GM21737 (cell line): ENCODE measurements at regions not wholly inside any gene's neighbourhood (a gene's known extent, or its start where the extent isn't known, plus 50 kb on each side); places are given as distances from the start of the nearest gene placed in this dataset.
"Not testable (repeated sequence)": the region's sequence is repeated elsewhere in the genome, so short reads cannot be mapped to it uniquely, and the experiment has no call there.

Experiments
- ATAC-seq: cut with Tn5 transposase; IDR thresholded peaks from one replicate; pipeline ENCODE4 v1.9.1; 2021; ENCODE audit warnings: mild to moderate bottlenecking, moderate library complexity; ENCODE audit not compliant: unreplicated experiment

DNA sequence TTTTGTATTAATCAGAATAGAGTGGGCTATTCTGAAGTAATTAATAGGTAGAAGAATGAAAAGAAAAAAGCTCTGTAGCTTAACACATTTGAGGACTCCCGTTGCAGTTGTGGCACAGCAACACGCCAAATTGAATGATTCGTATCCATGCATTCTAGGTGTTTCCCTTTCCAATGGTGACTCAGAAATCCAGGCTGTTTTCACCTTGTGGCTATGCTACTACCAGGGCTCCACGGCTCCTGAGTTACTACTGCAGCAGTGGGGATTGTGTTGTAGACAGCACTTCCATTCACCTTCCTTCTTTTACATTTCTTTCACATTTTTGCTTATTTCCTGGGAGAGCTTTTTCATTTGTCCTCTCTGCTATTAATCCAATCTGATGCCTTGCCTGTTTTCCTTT lies 1616.4 kb downstream of the CDH8 start:
- ATAC-seq = no peak

DNA sequence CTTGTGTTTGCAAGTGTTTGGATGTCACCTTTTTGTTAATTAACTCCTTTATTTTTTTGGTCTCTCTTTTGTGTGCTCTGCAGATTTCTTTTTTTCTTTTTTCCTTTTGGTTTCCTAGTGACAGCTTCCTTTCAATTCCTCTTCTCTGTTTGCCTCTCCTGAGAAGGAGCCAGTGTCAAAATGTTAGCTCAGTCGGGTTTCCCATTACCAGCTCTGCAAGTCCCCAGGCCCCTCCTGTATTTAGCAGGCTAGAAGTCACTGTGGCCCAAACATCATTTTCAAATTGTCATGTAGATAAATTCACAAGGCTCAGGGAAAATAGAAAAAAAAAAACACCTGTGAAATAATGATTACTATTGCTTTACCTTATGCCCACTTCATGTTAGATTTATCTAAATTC lies 1621.6 kb downstream of the CDH8 start:
- no peak for ATAC-seq

GRCh38 chr16:60413969-60414368 lies 1622.3 kb downstream of the CDH8 start:
- ATAC-seq = no peak

DNA sequence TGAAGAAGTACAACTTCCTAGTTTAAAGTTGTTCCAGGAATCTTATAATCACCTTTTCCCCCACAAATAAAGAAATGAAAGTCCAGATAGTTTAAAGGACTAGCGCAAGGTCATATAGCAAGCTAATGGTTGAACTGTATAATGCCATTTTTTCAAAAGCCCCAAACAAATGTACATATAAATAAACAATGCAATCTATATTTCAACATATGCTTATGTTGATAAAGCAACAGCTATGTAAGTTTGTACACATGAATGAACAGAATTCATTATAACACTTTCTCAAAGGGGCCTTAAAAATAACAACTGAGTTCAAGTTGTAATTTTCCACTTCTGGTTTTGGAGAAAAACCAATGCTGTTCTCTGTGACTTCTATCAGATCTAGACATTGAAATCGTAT lies 1628.6 kb downstream of the CDH8 start:
- ATAC-seq = no peak

DNA sequence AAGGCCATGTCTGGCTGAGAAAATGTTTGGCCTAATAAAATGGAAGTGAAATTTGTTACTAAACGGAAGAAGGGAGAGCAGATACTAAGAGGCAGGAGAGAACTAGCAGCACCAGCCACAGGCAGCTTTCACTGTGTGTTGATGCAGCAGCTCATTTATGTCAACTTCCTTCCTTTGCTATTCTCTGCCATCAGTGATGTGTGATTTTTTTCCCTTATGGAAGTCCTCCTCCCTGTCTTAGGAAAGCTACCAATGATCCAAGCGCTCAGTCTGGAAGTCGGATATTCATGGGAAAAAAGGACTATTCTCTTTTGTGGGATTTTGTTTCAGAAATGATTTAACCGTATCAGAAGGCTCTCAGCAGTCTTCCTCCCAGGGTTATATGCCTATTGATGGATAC lies 1629.2 kb downstream of the CDH8 start:
- ATAC-seq = no peak

DNA sequence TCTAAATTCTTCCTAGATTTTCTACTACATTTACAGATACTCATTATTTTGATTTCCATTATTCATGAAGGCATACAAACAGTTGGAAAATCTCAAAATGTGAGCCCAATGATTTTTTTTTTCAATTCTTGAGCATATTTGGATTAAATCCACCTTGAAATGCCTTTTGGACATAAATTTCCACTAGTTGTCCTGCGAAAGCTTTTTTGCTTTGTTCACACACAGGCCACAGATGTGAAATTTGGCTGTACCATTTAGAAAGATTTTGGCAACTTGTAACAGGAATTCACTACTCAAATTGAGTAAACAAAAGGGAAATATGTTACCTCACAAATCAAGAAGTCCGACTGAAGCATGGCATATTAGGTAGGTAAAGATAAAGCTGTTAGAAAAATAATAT lies 1631.0 kb downstream of the CDH8 start:
- ATAC-seq = no peak

GRCh38 chr16:60404401-60404800 lies 1631.8 kb downstream of the CDH8 start:
- no peak for ATAC-seq

GRCh38 chr16:60402941-60403340 lies 1633.3 kb downstream of the CDH8 start:
- ATAC-seq = not testable (repeated sequence)

DNA sequence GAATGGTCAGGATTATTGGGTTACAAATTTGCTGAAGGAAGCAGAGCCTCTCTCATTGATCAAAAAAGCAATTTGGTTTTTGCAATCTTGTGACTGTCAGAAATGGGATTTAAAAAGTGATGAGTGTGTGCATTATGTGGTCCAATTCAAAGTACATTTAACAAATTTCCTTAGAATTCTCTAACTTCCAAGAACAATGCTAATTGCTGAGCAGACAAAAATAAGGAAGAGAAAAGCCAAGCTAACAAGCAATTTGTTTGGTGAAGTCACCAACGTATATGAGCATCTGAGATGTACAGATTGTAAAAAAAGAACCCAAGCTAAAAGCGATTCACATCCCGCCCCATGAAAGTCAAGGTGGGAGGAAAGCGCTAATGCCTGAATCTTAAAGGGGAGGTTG lies 1643.9 kb downstream of the CDH8 start:
- ATAC-seq = no peak

DNA sequence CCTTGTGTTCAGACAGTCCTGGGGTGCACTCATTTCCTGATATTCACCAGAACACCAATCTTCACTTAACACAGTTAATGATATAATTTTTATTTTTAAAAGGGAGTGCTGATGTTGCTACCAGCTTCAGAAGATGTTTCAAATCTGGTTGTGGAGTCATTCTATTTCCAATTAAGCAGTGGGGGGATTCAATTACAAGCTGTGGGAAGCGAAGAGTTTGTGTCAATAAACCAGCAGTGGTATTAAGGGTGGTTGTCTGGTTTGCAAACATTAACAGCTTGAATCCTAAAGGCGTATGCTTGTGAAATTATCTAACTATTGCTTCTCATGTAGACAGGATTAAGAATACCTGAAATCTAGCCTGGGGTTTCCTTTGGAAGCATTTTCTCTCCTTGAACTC lies 1637.5 kb upstream of the GOT2 start:
- no peak for ATAC-seq

DNA sequence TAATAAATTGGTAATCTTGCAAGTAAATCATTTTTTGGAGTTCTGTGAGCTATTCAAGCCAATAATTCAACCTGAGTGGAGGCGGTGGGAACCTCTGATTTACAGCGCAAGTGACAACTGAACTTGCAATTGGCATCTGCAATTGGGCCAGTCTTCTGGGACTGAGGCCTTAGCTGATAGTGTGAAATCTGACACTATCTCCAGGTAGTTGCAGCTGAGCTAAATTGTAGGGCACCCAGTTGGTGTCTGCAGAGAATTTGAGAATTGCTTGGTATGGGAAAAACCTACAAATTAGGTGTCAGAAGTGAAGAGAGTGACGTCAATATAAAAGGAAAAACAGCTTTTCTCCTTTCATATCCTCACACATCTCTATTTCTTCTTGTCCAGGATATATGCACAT lies 1633.6 kb upstream of the GOT2 start:
- no peak for ATAC-seq

DNA sequence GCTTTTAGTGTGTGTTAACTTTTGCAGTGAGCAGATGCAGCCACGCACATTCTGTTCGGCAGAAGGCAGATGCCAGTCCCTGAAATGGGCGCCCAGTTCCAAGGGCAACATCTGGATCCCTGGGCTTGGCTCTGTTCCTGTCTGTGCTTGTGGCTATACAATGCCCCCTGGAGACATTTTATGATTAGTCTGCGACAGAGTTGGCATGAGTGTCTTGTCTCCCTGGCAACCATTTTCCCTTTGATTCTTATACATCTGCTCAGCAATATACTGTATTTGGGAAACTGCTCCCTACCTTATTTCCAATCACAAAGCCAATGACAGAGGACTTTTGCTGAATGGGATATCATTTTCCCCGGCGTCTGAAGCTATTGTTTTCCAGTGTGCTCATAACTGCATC lies 1629.5 kb upstream of the GOT2 start:
- ATAC-seq = no peak

DNA sequence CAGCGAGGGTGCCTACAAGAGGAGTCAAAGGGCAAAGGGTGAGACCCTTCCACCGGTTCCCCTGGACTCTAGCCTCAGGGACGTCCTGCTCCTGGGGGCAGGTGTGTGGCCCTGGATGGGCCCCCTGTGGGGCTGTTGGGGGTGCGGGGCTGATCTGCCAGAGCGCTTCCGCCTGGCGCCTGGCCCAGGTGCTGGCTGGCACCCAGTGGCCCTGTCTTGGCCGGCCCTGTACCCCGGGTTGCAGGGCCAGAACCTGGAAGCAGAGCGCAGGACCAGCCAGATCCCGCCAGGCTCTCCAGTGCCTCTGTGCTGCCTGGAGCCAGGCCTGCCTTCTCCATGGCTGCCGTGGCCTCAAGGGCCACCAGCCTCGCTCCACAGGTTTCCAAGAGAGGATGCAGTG lies 1625.8 kb upstream of the GOT2 start:
- ATAC-seq = not testable (repeated sequence)

DNA sequence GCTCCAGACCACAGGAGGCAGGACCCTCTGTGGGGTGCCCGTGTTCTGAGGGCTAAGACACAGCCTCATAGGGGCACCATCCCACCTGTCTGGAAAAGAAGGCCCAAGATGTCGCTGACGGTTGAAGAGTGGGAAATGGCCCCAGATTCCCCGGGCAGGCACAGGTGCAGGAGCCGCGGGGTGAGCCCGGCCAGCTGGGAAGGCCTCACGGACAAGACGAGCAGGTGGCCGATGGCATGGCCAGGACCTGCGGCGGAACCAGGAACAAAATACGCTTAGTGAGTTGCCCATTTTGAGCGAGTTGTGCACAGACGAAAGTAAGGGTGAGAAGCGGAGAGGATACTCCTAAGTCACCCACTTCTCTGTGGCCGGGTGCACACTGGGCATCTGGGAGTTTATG lies 1625.3 kb upstream of the GOT2 start:
- not testable (repeated sequence) for ATAC-seq

DNA sequence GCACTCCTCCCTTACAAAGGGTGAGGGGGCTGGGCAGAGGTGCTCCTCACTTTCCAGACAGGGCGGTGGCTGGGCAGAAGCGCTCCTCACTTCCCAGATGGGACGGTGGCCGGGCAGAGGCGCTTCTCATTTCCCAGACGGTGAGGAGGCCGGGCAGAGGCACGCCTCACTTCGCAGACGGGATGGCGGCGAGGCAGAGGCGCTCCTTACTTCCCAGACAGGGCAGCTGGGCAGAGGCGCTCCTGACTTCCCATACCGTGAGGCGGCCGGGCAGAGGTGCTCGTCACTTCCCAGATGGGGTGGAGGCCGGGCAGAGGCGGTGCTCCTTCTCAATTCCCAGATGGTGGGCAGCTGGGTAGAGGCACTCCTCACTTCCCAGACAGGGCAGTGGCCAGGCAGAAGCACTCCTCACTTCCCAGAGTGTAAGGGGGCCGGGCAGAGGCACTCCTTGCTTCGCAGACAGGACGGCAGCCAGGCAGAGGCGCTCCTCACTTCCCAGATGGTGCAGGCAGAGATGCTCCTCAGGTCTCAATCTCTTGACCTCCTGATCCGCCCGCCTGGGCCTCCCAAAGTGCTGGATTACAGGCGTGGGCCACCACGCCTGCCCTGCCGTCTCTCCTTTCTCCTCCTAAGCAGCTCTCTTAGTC lies 1623.9 kb upstream of the GOT2 start:
- ATAC-seq = not testable (repeated sequence)

DNA sequence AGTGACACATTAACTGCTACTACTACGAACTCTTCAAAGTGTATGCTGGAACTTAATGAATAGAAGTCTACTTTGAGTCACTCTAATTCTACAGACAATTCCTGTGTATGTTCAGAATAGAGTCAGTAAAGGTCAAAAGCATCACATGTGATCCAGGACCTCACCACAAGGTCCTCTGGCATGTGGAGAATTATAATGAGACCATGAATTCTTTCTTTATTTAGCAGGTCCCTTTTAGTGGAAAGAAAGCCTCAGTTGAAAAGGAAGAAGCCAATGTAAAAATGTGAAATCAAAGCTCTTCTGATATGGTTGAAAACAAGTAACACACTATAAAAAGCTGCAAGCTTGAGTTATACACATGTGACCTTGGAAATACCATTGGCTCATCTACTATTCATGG lies 1612.1 kb upstream of the GOT2 start:
- no peak for ATAC-seq

DNA sequence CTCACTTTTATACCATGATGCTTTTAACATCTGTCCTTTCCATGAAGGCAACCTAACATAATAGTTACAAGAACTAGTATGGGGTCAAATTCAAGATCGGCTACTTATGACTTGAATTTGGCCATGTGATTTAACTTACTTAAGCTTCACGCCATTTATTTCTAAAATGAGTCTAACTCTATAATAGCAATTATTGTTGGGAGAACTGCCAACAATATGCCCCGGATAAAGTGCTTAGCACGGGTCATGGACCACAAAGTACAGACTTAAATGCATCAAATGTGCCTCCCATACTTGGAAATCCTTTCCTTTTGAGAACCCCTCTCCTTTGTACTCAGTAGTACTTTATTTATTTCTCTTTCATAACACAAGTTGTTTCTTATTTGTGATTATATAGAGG lies 1603.6 kb upstream of the GOT2 start:
- no peak for ATAC-seq

DNA sequence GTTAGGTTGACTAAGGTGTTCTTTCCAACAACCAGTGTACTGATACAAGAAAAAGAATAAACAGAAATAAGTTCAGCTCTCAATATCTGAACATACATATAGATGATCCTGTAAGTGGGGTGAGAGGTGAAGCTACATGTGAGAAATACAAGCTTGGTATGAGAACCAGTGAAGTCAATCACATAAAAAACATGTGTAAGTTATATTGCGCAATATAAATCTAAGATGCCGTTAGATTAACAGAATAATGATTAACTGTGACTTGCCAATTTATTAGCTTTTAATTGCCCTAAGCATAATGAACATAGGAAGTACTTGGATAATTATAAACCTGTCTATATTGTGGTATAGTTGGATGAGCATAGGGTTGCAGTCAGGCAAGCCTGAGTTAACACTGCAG lies 1597.1 kb upstream of the GOT2 start:
- ATAC-seq = no peak

DNA sequence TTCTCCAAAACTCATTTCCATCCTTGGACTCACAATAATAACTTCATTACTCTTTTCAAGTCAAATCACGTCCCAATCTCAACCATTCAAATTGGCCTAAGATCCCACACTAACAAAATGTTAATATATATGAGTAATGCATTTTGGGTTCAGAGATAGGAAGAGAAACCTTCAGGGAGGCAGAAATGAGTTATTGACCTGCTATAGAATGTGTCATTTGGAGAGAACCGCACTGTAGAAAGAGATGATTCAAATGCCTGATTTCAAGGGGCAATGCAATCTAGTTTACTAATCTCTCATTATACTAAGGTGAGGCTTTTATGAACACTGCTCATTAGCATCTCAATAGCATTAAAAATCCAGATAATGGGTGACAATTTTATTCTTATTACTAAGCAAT lies 1595.0 kb upstream of the GOT2 start:
- no peak for ATAC-seq

DNA sequence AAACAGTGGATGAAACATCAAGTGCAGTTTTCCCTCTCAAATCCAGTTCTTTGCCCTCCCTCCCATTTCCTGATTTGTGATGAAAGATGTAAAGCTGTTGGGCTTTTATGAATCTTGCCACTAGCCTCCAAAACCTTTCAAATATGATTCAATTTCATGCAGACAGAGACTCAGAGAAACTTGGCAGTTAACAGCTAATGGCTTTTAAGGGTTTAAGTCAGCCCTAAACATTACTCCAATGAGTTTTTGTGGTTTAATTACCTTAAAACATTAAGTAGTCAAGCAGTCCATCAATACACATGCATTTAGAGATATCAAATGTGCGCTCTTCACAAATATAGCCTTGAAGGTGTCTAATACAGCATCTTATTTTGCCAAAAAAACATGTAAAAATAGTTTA lies 1594.0 kb upstream of the GOT2 start:
- no peak for ATAC-seq

DNA sequence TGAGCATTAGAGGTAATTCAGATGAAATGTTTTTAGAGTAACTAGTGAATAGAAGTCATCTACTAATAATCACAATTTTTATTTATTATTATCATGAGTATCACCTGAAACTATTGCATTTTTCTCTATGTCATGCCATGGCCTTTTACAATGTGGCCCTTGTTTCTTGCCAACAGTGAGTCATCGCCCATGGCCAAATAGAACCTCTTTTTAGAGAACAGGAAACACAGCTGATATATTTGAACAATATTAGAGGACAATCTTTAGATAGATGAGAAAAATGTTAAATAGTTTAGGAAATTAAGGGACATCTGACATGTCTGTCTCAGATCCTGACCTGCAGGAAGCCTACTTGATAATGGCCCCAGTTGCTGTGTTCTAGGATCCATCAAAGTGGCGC lies 1584.4 kb upstream of the GOT2 start:
- no peak for ATAC-seq

DNA sequence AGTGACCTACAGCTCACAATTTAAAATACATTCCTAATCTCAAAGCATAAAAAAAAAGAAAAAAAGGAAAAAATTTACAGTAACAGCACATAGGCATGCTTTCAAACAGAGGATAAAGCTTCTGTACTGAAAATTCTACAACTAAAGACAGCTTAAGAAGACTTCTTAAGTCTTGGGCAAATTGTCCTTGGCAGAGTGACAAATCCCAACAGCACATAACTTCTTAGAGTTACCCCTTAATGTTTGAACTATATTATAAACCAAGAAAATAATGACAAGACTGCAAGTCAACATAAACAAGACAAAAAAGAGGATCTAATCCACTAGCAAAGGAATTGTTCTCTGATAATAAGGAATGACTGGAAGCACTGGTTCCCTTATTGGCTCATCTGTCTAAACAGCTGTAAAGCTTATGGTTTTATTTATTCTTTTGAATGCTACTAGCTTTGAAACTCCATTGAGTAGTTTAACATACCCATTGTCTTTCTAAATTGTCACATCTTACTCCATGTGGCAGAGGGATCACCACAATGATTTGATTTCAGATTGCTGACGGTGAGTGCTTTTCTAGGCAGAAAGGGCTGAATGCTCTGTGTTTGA lies 1576.8 kb upstream of the GOT2 start:
- ATAC-seq = no peak

- no peak for ATAC-seq
These were observed 1570.6 kb upstream of the GOT2 start for GRCh38 chr16:60304720-60305119.
